M059J (cell line): ENCODE measurements at regions not wholly inside any gene's neighbourhood (a gene's known extent, or its start where the extent isn't known, plus 50 kb on each side); places are given as distances from the start of the nearest gene placed in this dataset.
A peak's percentile ranks its signal among the peaks of the same experiment; 100 is the strongest.
"Not testable (repeated sequence)": the region's sequence is repeated elsewhere in the genome, so short reads cannot be mapped to it uniquely, and the experiment has no call there.

Source experiments
- DNase-seq: peaks from one replicate; pipeline ENCODE4 v3.0.0-alpha.2; 2012; ENCODE audit warnings: low read depth

DNA sequence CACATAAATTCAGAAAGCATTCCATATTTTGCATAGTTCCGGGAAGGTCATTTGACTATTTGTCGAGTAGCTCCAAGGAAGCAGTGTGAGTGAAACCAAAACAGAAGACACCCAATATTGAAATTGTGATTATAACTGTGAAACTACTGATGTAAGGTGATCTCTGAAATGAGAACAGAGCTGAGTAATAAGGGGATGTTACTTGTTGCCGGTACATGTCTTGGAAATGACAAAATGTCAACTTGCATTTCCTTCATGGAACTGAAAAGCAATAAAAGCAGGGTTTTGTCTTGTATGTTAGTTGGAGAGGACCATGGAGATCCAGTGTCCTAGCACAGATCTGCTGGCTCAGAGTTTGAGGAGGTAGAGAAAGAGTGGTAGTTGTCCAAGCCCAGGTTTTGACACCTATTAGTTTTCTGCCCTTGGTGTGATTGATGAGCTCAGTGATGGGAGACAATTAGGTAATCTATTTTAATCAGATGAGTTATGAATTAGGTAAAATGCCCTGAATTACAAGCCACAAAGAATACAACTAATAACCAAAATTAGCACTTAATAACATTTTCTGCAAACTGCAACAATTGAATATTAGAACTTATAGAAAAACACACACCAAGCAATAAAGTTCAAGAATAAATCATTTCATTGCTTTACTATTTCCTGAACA is 58.7 kb upstream of the ZNF519 start:
- DNase-seq: not testable (repeated sequence)

DNA sequence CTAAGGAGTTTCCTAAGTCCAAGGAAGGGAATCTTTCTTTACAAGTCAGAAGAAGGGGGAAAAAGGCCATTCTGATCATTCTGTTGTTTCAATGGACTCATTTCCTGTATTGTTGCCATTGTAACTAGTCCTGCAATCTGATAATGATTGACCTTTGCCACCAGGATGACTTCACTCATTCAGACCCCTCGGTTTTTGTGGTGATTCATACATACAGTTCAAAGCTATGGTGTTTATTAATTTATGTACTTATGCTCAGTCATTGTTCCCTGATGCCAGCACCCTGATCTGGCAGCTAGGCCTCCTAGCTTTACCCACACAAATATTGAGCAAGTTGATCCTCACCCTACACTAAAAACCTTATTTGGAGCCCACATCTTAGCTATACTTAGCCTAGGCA is 57.6 kb upstream of the ZNF519 start:
- DNase-seq: peak; percentile 90

DNA sequence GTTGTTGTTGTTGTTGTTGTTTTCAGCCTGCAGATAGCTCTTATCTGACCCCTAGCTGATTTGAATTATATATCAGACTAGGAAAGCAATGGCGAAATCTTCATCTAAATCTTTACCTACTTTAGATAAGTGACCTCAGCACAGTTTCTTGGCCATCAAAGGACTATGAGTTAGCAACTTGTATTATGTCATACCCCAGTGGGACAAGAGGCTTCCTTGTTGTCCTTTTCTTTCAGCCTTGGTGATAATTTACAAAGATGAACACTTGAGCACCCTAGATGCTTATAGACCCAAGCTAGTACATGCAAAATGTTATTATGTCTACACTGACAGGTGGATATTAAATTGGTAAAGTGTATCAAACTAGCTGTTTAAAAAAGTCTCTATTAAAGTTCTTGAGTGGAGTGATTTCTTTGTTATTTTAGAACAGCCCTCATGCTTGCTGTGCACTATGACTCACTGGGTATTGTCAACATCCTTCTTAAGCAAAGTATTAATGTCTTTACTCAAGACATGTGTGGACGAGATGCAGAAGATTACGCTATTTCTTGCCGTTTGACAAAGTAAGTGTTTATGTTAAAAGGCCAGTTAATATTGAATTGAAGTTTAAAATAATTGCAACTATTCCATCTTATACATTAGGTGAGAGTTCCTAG is 56.6 kb upstream of the ZNF519 start:
- peak; percentile 71 for DNase-seq
